NCI-H345 treated with DMSO at 0.1 percent for 48 hours (cell line): ENCODE measurements at regions not wholly inside any gene's neighbourhood (a gene's known extent, or its start where the extent isn't known, plus 50 kb on each side); places are given as distances from the start of the nearest gene placed in this dataset.

Source experiments
- DNase-seq: peaks from one replicate; lab custom pipeline; 2025; ENCODE audit not compliant: unreplicated experiment; lab: John Stamatoyannopoulos, UW

- DNase-seq: no peak
Observed at GRCh38 chr22:47281126-47282106, 519.0 kb downstream of the TBC1D22A start.

GRCh38 chr22:47280301-47280700 lies 517.9 kb downstream of the TBC1D22A start:
- no peak for DNase-seq

- no peak for DNase-seq
Observed at GRCh38 chr22:47279746-47280145, 517.3 kb downstream of the TBC1D22A start.

- no peak for DNase-seq
Observed at GRCh38 chr22:47279337-47279736, 516.9 kb downstream of the TBC1D22A start.

- DNase-seq: no peak
Observed at GRCh38 chr22:47278655-47279054, 516.2 kb downstream of the TBC1D22A start.

- DNase-seq: no peak
Observed at GRCh38 chr22:47277531-47277930, 515.1 kb downstream of the TBC1D22A start.

GRCh38 chr22:47276991-47277390 lies 514.5 kb downstream of the TBC1D22A start:
- no peak for DNase-seq

- DNase-seq: no peak
Observed at GRCh38 chr22:47276450-47276820, 514.0 kb downstream of the TBC1D22A start.

GRCh38 chr22:47275605-47276449 lies 513.4 kb downstream of the TBC1D22A start:
- DNase-seq: no peak

GRCh38 chr22:47274196-47274595 lies 511.7 kb downstream of the TBC1D22A start:
- DNase-seq: no peak

- DNase-seq: no peak
Observed at GRCh38 chr22:47270463-47271135, 508.1 kb downstream of the TBC1D22A start.

- no peak for DNase-seq
Observed at GRCh38 chr22:47269516-47270088, 507.2 kb downstream of the TBC1D22A start.

- no peak for DNase-seq
Observed at GRCh38 chr22:47267513-47268282, 505.2 kb downstream of the TBC1D22A start.

- DNase-seq: no peak
Observed at GRCh38 chr22:47266329-47266728, 503.9 kb downstream of the TBC1D22A start.

- DNase-seq: no peak
Observed at GRCh38 chr22:47260551-47260950, 498.1 kb downstream of the TBC1D22A start.

GRCh38 chr22:47259990-47260389 lies 497.5 kb downstream of the TBC1D22A start:
- DNase-seq: no peak

GRCh38 chr22:47259049-47259448 lies 496.6 kb downstream of the TBC1D22A start:
- no peak for DNase-seq

GRCh38 chr22:47257976-47258375 lies 495.5 kb downstream of the TBC1D22A start:
- DNase-seq: no peak

GRCh38 chr22:47257566-47257965 lies 495.1 kb downstream of the TBC1D22A start:
- DNase-seq: no peak

GRCh38 chr22:47251911-47252310 lies 489.5 kb downstream of the TBC1D22A start:
- no peak for DNase-seq
